AG09309 (cell line): ENCODE measurements at regions not wholly inside any gene's neighbourhood (a gene's known extent, or its start where the extent isn't known, plus 50 kb on each side); places are given as distances from the start of the nearest gene placed in this dataset.

Experiments used
- DNase-seq: peaks from one replicate; pipeline ENCODE4 v3.0.0-alpha.2; 2010; ENCODE audit warnings: low read depth
- H3K4me3 ChIP-seq: 2 replicates; pipeline ENCODE4 v1.5.1; 2011; ENCODE audit warnings: mild to moderate bottlenecking, low read depth, low read length, moderate library complexity; ENCODE audit not compliant: control insufficient read depth
- TF ChIP-seq, protein P1 (sequence below): IDR thresholded peaks from 2 replicates; pipeline ENCODE4 v1.5.1; 2011; ENCODE audit warnings: mild to moderate bottlenecking, low read depth, low read length, inconsistent platforms; ENCODE audit not compliant: insufficient read depth, control insufficient read depth; ENCODE audit errors: missing control alignments

DNA sequence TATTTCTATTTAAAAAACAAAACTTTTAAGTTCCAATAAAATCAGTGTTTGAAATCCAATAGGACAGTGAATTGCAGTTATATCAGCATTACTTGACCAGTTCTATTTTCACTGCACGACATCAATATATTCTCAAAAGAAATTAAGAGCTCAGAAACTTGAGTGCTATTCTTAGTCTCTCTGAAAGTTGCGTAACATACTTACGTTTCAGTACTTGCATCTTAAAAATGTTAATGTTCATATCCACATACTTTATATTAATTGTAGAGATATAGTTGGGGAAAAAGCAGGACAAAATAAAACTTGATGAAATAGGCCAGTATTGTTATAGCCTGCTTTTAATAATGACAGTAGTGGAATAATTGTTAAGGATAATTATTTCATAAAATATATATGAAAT lies 720.5 kb upstream of the PCDH9 start:
- no peak for DNase-seq
- no peak overlapping the region for H3K4me3 ChIP-seq
- TF ChIP-seq, protein P1, sequence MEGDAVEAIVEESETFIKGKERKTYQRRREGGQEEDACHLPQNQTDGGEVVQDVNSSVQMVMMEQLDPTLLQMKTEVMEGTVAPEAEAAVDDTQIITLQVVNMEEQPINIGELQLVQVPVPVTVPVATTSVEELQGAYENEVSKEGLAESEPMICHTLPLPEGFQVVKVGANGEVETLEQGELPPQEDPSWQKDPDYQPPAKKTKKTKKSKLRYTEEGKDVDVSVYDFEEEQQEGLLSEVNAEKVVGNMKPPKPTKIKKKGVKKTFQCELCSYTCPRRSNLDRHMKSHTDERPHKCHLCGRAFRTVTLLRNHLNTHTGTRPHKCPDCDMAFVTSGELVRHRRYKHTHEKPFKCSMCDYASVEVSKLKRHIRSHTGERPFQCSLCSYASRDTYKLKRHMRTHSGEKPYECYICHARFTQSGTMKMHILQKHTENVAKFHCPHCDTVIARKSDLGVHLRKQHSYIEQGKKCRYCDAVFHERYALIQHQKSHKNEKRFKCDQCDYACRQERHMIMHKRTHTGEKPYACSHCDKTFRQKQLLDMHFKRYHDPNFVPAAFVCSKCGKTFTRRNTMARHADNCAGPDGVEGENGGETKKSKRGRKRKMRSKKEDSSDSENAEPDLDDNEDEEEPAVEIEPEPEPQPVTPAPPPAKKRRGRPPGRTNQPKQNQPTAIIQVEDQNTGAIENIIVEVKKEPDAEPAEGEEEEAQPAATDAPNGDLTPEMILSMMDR: no peak

- no peak for DNase-seq
- no peak overlapping the region for H3K4me3 ChIP-seq
- TF ChIP-seq, protein P1: no peak
Observed at GRCh38 chr13:67946131-67946530, 716.0 kb upstream of the PCDH9 start.

DNA sequence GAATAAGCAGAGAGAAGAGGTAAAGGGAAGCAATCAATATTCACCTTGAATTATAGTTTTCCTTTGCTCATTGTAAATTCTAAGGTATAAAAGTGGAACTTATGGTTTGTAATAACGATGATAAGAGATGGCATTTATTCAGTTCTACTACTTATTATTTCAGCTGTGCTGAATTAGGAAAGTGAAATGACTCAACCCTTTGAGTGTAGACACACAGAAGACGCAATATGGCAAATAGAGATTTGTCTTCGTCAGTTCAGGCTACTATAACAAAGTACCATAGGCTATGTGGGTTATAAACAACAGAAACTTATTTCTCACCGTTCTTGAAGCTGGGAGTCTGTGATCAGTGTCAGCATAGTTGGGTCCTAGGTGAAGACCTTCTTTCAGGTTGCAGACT lies 713.0 kb upstream of the PCDH9 start:
- TF ChIP-seq, protein P1: no peak
- no peak for DNase-seq
- no peak overlapping the region for H3K4me3 ChIP-seq

DNA sequence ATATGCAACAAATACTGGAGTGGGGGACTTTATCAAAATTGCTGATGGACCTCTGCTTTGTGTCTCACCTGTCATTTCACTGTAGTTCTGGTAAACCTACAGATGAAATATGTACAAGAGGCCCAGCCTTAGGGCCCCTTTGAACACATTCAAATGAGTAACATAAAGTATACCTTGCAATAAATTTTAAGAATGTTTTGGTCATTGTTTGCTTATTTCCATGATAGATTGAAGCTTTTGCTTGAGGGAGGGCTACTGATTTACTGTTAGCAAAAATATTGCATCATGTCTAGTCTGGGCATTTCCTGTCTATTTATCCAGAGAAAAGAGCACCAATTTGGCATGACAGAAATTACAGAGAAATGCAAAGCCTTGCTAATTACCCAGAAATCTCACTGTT lies 705.5 kb upstream of the PCDH9 start:
- TF ChIP-seq, protein P1: no peak
- DNase-seq: no peak
- H3K4me3 ChIP-seq: no peak overlapping the region

GRCh38 chr13:67934617-67935330 lies 704.6 kb upstream of the PCDH9 start:
- H3K4me3 ChIP-seq: no peak overlapping the region
- no peak for DNase-seq
- TF ChIP-seq, protein P1: no peak

- no peak overlapping the region for H3K4me3 ChIP-seq
- TF ChIP-seq, protein P1: no peak
- DNase-seq: no peak
Observed at GRCh38 chr13:67932991-67933390, 702.9 kb upstream of the PCDH9 start.
